BE2C (cell line): ENCODE measurements at regions not wholly inside any gene's neighbourhood (a gene's known extent, or its start where the extent isn't known, plus 50 kb on each side); places are given as distances from the start of the nearest gene placed in this dataset.

ENCODE experiments used
- DNase-seq: peaks from one replicate; pipeline ENCODE4 v3.0.0-alpha.2; 2020
- H3K27me3 ChIP-seq: fragments of 250-450 bp; sonication (Bioruptor Pico); 2 replicates; pipeline ENCODE4 v1.5.1; 2020; ENCODE audit warnings: mild to moderate bottlenecking
- H3K36me3 ChIP-seq: fragments of 250-450 bp; sonication (Bioruptor Pico); 2 replicates; pipeline ENCODE4 v1.5.1; 2020; ENCODE audit warnings: mild to moderate bottlenecking
- H3K4me1 ChIP-seq: fragments of 250-450 bp; sonication (Bioruptor Pico); 2 replicates; pipeline ENCODE4 v1.5.1; 2020
- H3K4me3 ChIP-seq: 2 replicates; pipeline ENCODE4 v1.5.1; 2011; ENCODE audit warnings: low read depth, low read length
- H3K9me3 ChIP-seq: fragments of 250-450 bp; sonication (Bioruptor Pico); 2 replicates; pipeline ENCODE4 v1.5.1; 2020
- CTCF ChIP-seq: IDR thresholded peaks from 2 replicates; pipeline ENCODE4 v1.5.1; 2012; ENCODE audit warnings: mild to moderate bottlenecking, low read depth, low read length

GRCh38 chr1:94595658-94596057 lies 54.1 kb upstream of the F3 start:
- Histone ChIP-seq H3K4me3 (no peak overlapping the region), H3K9me3 (no peaks in the 10 kb centered on the region), H3K4me1 (no peaks in the 10 kb centered on the region), H3K27me3 (no peaks in the 10 kb centered on the region), H3K36me3 (no peaks in the 10 kb centered on the region)
- DNase-seq = no peak
- TF ChIP-seq CTCF = no peak

- no peaks in the 10 kb centered on the region for H3K27me3 ChIP-seq
- TF ChIP-seq CTCF = no peak
- no peak overlapping the region for H3K4me3 ChIP-seq
- H3K36me3 ChIP-seq = no peaks in the 10 kb centered on the region
- H3K9me3 ChIP-seq = no peaks in the 10 kb centered on the region
- no peaks in the 10 kb centered on the region for H3K4me1 ChIP-seq
- no peak for DNase-seq
Measured at GRCh38 chr1:94593611-94594010, 52.1 kb upstream of the F3 start.

- no peak overlapping the region for H3K4me3 ChIP-seq
Measured at GRCh38 chr1:94592571-94592920, 51.0 kb upstream of the F3 start.

GRCh38 chr1:94591823-94592570 lies 50.4 kb upstream of the F3 start:
- DNase-seq = no peak
- H3K9me3 ChIP-seq = no peaks in the 10 kb centered on the region
- no peaks in the 10 kb centered on the region for H3K4me1 ChIP-seq
- no peaks in the 10 kb centered on the region for H3K27me3 ChIP-seq
- H3K4me3 ChIP-seq = no peak overlapping the region
- TF ChIP-seq CTCF = no peak
- no peaks in the 10 kb centered on the region for H3K36me3 ChIP-seq

More at GRCh38 chr1:94592571-94592920, 51.0 kb upstream of the F3 start:
- Histone ChIP-seq H3K36me3 (no peaks in the 10 kb centered on the region), H3K9me3 (no peaks in the 10 kb centered on the region), H3K4me1 (no peaks in the 10 kb centered on the region), H3K27me3 (no peaks in the 10 kb centered on the region)
- TF ChIP-seq CTCF = no peak
- no peak for DNase-seq
